Glutamatergic neuron (in vitro differentiated cells): ENCODE measurements at regions not wholly inside any gene's neighbourhood (a gene's known extent, or its start where the extent isn't known, plus 50 kb on each side); places are given as distances from the start of the nearest gene placed in this dataset.

ENCODE experiments used
- DNase-seq: peaks from one replicate; pipeline ENCODE4 v3.0.0; 2022
- H3K27ac Mint-ChIP-seq: one replicate; pipeline ENCODE4 v1.8.0; 2020; ENCODE audit warnings: mild to moderate bottlenecking, mixed read lengths, inconsistent platforms; ENCODE audit not compliant: unreplicated experiment
- H3K27me3 Mint-ChIP-seq: one replicate; pipeline ENCODE4 v1.8.0; 2020; ENCODE audit warnings: mild to moderate bottlenecking, moderate library complexity, mixed read lengths, inconsistent platforms; ENCODE audit not compliant: unreplicated experiment
- H3K36me3 Mint-ChIP-seq: one replicate; pipeline ENCODE4 v1.8.0; 2020; ENCODE audit warnings: mild to moderate bottlenecking, mixed read lengths, inconsistent platforms; ENCODE audit not compliant: unreplicated experiment
- H3K4me1 Mint-ChIP-seq: one replicate; pipeline ENCODE4 v1.8.0; 2020; ENCODE audit warnings: mild to moderate bottlenecking, low read depth, mixed read lengths, inconsistent platforms; ENCODE audit not compliant: unreplicated experiment
- H3K4me3 Mint-ChIP-seq: one replicate; pipeline ENCODE4 v1.8.0; 2020; ENCODE audit warnings: mild to moderate bottlenecking, mixed read lengths, inconsistent platforms; ENCODE audit not compliant: unreplicated experiment
- H3K9me3 Mint-ChIP-seq: one replicate; pipeline ENCODE4 v1.8.0; 2020; ENCODE audit warnings: mild to moderate bottlenecking, moderate library complexity, mixed read lengths, inconsistent platforms; ENCODE audit not compliant: unreplicated experiment
- CTCF ChIP-seq: fragments of 200-600 bp; sonication (generic); IDR thresholded peaks from one replicate; pipeline ENCODE4 v1.5.0; 2021; ENCODE audit not compliant: partially characterized antibody, unreplicated experiment

DNA sequence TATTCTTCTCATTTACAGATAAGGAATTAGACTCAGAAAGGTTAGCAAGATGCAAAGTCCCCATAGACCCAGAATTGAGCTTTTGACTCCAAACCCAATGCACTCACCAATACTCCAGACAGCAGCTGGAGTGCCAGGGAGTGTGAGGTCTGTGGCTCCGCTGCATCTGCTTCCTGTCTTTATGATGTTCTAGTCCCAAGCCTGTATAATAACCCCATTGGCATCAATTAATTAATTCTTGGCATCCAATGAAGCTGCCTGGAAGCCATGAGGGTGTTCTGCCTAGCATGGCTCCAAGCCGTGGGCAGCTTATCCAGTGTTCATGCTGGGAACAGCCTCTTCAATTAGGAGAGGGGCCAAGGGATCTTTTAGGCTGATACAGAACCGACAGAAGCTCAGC lies 188.7 kb downstream of the GIPC2 start:
- Mint-ChIP-seq H3K36me3 (no peaks in the 10 kb centered on the region), H3K4me1 (no peaks in the 10 kb centered on the region), H3K4me3 (no peak overlapping the region), H3K27me3 (no peaks in the 10 kb centered on the region), H3K27ac (no peak overlapping the region), H3K9me3 (peaks cover 1% of the 10 kb centered on the region)
- no peak for TF ChIP-seq CTCF
- DNase-seq, result no peak

GRCh38 chr1:78236716-78237115 lies 190.9 kb downstream of the GIPC2 start:
- no peaks in the 10 kb centered on the region for H3K4me1 Mint-ChIP-seq
- no peak overlapping the region for H3K4me3 Mint-ChIP-seq
- peaks cover 2% of the 10 kb centered on the region for H3K27me3 Mint-ChIP-seq
- H3K36me3 Mint-ChIP-seq, result no peaks in the 10 kb centered on the region
- TF ChIP-seq CTCF, result no peak
- DNase-seq, result no peak
- no peak overlapping the region for H3K27ac Mint-ChIP-seq
- H3K9me3 Mint-ChIP-seq, result peaks cover 1% of the 10 kb centered on the region

- Mint-ChIP-seq H3K27me3 (peaks cover 2% of the 10 kb centered on the region), H3K9me3 (peaks cover 1% of the 10 kb centered on the region), H3K4me1 (no peaks in the 10 kb centered on the region), H3K27ac (no peak overlapping the region), H3K4me3 (no peak overlapping the region), H3K36me3 (no peaks in the 10 kb centered on the region)
- DNase-seq, result no peak
- no peak for TF ChIP-seq CTCF
Observed at GRCh38 chr1:78237364-78237916, 191.7 kb downstream of the GIPC2 start.

DNA sequence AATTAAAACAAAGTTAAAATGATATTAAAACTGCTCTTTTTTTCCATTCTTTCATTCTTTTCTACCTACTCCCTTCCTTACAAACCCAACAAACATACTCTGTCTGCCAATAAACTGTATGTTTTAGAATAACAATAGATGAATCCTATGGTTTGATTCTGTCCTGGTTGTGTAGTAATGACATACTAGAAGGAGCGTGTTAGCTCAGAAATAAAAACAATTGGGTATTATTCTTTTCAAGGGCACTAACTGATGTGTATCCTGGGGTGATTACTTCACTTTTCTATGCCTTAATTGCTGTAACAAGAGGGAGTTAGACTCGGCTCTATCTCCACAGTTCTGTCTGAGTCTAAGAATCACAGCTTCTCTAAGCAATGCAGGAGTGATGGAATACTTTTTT lies 194.4 kb downstream of the GIPC2 start:
- H3K4me3 Mint-ChIP-seq, result no peak overlapping the region
- H3K27ac Mint-ChIP-seq, result no peak overlapping the region
- no peak for TF ChIP-seq CTCF
- no peaks in the 10 kb centered on the region for H3K4me1 Mint-ChIP-seq
- peaks cover 1% of the 10 kb centered on the region for H3K9me3 Mint-ChIP-seq
- no peaks in the 10 kb centered on the region for H3K36me3 Mint-ChIP-seq
- no peak for DNase-seq
- peaks cover 2% of the 10 kb centered on the region for H3K27me3 Mint-ChIP-seq

DNA sequence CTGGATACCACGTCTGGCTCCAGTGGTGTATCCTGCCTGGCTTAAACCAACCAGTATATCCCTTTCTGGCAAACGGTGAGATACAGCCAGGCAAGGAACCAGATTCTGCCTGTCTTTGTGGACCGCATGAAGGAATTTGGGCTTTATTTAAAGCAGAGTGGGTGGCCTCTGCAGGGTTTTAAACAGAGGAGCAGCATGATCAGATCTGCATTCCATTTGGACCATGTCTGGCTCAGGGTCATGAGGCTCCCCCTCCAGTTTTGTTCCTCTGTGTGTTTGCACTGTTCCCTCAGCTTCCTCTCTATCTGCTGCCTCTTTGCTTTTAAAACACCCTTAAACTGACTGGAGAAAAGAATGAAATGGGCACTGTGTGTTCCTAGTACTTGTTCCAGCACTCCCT lies 195.0 kb downstream of the GIPC2 start:
- Mint-ChIP-seq H3K27me3 (peaks cover 2% of the 10 kb centered on the region), H3K27ac (no peak overlapping the region)

More for the DNA sequence above, 195.0 kb downstream of the GIPC2 start:
- Mint-ChIP-seq H3K4me1 (no peaks in the 10 kb centered on the region), H3K36me3 (no peaks in the 10 kb centered on the region), H3K4me3 (no peak overlapping the region), H3K9me3 (peaks cover 1% of the 10 kb centered on the region)
- no peak for TF ChIP-seq CTCF
- DNase-seq, result no peak
